Activated gamma-delta T cell treated with Interleukin-2 at 50 U/mL for 16 hours (primary cell): ENCODE measurements at regions not wholly inside any gene's neighbourhood (a gene's known extent, or its start where the extent isn't known, plus 50 kb on each side); places are given as distances from the start of the nearest gene placed in this dataset.

Experiments
- DNase-seq: peaks from one replicate; pipeline ENCODE4 v3.0.0-alpha.2; 2020

GRCh38 chr2:12828980-12829379, 112.2 kb downstream of the TRIB2 start:
- DNase-seq: no peak

GRCh38 chr2:12831016-12831415, 114.3 kb downstream of the TRIB2 start:
- no peak for DNase-seq

GRCh38 chr2:12834239-12834638, 117.5 kb downstream of the TRIB2 start:
- no peak for DNase-seq

- no peak for DNase-seq
Measured at GRCh38 chr2:12835733-12836132, 119.0 kb downstream of the TRIB2 start.

DNA sequence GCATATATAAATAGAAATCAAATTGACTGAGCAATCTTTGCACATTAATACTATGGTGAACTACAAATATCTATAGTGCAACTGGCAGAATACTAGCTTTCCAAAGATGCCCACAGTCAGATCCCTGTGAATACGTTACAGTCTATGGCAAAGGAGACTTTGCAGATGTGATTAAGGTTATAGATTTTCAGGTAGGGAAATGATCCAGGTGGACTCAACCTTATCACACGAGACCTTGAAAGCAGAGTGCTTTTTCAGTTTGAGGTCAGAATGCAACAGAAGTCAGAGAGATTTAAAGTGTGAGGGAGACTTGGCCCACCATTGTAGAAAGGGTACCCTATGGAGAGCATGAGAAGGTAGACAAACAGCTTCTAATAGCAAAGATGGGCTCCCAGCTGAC, 122.6 kb downstream of the TRIB2 start:
- no peak for DNase-seq

DNA sequence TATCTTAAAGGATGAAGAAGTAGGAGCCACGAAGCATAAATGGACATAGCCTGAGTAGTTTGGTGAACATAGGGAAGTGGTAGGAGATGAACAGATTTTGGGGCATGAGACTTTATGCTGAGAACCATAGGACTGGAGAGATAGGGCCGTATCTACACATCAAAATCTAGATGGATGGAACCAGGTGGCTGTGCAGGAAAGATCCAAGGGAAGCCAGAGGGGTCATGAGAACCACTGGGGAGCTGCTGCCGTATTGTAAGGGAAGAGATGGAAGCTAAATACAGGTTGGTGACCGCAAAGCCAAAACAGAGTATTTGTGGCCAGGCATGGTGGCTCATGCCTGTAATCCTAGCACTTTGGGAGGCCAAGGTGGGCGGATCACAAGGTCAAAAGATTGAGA, 124.3 kb downstream of the TRIB2 start:
- no peak for DNase-seq

DNA sequence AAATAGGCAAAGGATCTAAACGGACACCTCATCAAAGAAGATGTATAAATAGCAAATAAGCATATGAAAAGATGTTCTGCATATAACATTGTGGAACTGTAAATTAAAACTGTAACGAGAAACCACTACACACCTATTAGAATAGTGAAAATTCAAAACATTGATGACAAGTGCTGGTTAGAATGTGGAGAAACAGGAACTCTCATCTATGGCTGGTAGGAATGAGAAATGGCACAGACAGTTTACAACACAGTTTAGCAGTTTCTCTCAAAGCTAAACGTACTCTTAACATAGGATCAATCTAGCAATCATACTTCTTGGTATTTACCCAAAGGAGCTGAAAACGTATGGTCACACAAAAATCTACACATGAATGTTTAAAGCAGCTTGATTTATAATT, 126.2 kb downstream of the TRIB2 start:
- DNase-seq: no peak

GRCh38 chr2:12844511-12844910, 127.8 kb downstream of the TRIB2 start:
- no peak for DNase-seq

DNA sequence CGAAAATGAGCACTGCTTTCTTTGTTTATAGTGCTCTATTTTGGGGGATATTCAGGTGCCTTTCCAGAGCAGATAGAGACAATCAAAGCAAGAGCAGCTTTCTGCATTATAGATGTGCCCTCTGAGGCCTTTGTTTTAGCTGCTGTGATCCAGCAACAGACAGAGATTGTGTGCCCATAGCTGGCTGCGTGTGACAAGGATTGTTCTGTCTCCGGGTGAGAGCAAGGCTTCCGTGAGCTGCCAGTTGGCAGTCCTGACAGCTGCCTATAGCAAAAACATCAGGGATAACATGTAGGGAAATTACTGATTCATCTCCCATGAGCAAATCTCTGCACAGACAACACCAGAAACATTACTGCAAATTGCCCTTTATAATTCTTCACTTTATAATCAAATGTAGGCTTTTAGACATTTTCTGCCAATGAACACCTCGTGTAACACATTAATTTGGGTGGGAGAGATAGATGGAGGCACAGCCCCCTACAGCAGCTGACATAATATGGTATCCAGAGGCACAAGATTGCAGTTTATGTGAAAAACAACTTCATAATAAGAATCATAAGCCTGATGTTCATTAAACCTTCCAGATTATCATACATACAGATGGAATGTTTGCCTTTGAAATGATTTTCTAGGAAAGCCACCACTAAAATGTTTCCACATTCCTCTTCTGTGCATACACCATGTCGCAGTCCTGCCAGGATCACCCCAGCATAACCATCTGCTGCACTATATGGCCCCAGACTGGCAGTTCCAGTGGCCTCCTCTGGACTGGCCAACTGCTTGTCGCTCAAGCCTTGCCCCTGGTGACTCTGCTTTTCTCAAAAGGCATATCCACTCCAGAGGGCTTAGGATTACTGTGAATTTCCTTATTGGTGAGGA, 131.2 kb downstream of the TRIB2 start:
- no peak for DNase-seq

- DNase-seq: no peak
Measured at GRCh38 chr2:12852135-12852534, 135.4 kb downstream of the TRIB2 start.

DNA sequence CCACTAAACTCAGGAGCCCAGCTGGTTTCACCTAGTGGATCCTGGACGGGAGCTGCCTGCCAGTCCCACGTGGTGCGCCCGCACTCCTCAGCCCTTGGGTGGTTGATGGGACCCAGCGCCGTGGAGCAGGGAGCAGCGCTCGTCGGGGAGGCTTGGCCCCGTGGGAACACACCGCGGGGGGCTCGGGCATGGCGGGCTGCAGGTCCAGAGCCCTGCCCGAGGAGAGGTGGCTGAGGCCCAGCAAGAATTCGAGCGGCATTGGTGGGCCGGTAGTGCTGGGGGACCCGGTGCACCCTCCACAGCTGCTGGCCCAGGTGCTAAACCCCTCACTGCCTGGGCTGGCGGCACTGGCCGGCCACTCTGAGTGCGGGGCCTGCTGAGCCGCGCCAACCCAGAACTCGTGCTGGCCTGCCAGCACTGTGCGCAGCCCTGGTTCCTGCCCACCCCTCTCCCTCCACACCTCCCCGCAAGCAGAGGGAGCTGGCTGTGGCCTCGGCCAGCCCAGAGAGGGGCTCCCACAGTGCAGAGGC, 137.3 kb downstream of the TRIB2 start:
- no peak for DNase-seq

- DNase-seq: no peak
Measured at GRCh38 chr2:12855508-12855907, 138.8 kb downstream of the TRIB2 start.

- DNase-seq: peak; percentile 34
Measured at GRCh38 chr2:12856934-12857601, 140.3 kb downstream of the TRIB2 start.

DNA sequence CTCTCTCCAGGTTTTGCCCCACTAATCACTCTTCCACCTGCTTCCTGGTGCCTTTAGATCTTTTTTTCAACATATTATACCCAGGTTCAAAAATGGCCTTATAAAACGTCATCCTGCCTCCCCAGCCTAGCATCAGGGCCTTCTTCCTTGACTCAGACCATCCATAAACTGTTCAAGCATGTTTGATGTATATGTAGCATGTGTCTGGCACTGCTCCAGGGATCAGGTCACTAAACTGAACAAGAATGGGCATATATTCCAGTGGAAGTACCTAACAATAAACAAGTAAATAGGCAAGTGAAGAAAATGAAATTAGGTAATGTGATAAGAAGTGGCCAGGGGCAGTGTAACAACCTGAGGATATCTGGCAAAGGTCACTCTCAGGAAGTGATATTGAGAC, 141.2 kb downstream of the TRIB2 start:
- DNase-seq: no peak

DNA sequence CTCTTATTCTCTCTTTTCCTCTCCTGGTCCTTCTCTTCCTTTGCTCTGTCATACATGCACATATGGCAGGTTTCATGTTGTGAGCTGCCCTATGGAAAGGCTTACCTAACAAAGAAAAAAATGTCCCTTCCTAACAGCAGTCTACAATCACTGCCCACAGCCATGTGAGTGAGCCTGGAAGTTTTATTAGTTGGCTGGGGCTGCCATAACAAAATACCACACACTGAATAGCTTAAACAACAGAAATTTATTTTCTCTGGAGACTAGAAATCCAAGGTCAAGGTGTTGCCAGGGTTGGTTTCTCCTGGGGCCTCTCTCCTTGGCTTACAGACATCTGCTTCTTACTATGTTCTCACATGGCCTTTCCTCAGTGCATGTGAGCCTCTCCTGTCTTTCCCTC, 142.1 kb downstream of the TRIB2 start:
- DNase-seq: no peak

GRCh38 chr2:12861344-12861930, 144.7 kb downstream of the TRIB2 start:
- DNase-seq: no peak

GRCh38 chr2:12862541-12862940, 145.8 kb downstream of the TRIB2 start:
- DNase-seq: no peak

DNA sequence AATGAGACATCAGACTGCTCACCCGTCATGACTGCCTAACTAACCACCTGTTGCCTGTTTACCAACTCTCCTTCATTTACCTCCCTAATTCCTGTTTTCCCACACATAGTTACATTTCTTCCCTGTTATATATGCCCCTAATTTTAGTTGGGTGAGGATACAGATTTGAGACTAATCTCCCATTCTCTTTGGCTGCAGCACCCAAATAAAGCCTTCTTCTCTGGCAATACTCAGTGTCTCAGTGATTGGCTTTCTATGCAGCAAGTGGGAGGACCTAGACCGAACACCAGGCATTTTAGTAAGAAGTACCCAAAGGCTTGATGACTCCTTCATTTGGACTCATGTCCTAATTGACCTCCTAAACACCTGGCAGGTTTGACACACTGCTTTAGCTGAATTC, 147.2 kb downstream of the TRIB2 start:
- no peak for DNase-seq

- DNase-seq: no peak
Measured at GRCh38 chr2:12867631-12868287, 151.0 kb downstream of the TRIB2 start.

GRCh38 chr2:12870692-12871091, 154.0 kb downstream of the TRIB2 start:
- no peak for DNase-seq

DNA sequence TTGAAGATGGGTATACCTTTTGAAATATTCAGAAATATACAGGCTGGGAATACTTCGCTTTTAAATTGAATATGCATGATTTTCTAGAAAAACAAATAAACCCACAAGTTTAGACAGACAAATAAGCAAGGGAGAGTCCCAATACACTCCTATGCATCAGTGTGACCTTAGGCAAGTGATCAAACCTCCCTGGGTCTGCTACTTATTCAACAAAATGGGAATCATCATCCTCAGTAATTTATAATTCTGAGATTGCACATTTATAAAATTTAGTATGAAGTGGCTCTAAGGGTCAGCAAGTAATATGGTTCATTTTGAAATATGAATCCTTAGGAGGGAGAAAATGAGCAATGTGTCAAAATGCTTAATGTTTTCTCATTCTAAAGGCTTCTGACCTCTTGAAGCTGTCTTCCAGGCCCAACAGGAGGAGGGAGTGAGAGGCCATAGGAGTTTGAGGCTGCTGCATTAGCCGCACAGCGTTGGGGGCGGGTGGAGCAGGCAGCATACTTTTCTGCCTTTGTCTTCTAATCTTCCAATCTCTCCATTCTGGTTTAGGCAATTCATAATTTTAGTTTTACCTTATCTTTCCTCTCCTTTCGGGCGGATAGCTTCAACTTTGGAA, 155.1 kb downstream of the TRIB2 start:
- DNase-seq: no peak

- no peak for DNase-seq
Measured at GRCh38 chr2:12877761-12878160, 161.0 kb downstream of the TRIB2 start.

DNA sequence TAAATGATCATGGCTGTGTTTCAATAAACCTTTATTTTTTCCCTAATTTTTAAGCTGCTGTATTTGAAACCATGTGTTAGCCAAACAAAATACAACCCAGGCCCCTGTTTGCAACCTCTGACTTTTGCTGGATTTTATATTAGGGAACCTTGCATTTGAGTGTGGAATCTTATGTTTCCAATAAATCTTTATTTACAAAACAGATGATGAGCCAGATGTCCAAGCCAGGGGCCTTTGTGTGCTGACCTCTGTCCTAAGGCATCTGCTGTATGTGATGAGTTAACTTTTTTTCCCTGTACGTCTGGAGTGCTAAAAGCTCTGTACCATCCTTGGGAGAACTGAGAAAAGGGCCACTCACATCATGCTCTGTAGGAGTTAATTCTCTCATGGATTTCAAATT, 162.9 kb downstream of the TRIB2 start:
- DNase-seq: no peak
